C4-2B (cell line): ENCODE measurements at regions not wholly inside any gene's neighbourhood (a gene's known extent, or its start where the extent isn't known, plus 50 kb on each side); places are given as distances from the start of the nearest gene placed in this dataset.

Source experiments
- ZFX ChIP-seq: fragments of 450-650 bp; IDR thresholded peaks from 2 replicates; pipeline ENCODE4 v1.6.1; 2017
- TF ChIP-seq, protein P1 (sequence below): fragments of 450-650 bp; conservative IDR thresholded peaks from 2 replicates; pipeline ENCODE4 v1.5.1; 2017; ENCODE audit warnings: mild to moderate bottlenecking

DNA sequence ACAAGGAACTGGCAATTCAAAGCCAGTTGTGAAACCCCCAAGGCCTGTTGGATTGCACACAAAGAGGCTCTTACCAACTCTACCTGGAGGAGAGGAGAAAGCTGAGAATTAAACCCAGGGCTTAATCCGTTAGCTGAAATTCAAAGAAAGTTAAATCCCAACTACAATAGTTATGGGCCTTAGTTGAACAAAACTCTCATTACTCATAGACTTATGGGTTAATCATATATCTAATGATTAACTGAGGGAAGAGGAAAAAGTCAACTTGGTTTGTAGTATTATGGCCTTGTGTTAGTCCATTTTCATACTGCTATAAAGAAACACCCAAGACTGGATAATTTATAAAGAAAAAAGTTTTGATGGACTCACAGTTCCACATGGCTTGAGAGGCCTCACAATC is 838.2 kb upstream of the ADGRL2 start:
- TF ChIP-seq, protein P1, sequence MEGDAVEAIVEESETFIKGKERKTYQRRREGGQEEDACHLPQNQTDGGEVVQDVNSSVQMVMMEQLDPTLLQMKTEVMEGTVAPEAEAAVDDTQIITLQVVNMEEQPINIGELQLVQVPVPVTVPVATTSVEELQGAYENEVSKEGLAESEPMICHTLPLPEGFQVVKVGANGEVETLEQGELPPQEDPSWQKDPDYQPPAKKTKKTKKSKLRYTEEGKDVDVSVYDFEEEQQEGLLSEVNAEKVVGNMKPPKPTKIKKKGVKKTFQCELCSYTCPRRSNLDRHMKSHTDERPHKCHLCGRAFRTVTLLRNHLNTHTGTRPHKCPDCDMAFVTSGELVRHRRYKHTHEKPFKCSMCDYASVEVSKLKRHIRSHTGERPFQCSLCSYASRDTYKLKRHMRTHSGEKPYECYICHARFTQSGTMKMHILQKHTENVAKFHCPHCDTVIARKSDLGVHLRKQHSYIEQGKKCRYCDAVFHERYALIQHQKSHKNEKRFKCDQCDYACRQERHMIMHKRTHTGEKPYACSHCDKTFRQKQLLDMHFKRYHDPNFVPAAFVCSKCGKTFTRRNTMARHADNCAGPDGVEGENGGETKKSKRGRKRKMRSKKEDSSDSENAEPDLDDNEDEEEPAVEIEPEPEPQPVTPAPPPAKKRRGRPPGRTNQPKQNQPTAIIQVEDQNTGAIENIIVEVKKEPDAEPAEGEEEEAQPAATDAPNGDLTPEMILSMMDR = no peak
- TF ChIP-seq ZFX = no peak
